Bronchial epithelial cell (primary cell): ENCODE measurements at regions not wholly inside any gene's neighbourhood (a gene's known extent, or its start where the extent isn't known, plus 50 kb on each side); places are given as distances from the start of the nearest gene placed in this dataset.

Experiments used
- DNase-seq: peaks from one replicate; pipeline ENCODE4 v3.0.0-alpha.2; 2010; ENCODE audit warnings: low read depth
- FAIRE-seq: peaks from 2 replicates; lab custom pipeline; 2011; peaks lifted over from hg19 to GRCh38; lab: Jason Lieb, UNC
- H3K27me3 ChIP-seq: 2 replicates; pipeline ENCODE4 v1.5.1; 2011; ENCODE audit warnings: low read length; ENCODE audit not compliant: control insufficient read depth, insufficient read depth
- H3K36me3 ChIP-seq: 2 replicates; pipeline ENCODE4 v1.5.1; 2011; ENCODE audit warnings: low read length; ENCODE audit not compliant: control insufficient read depth, insufficient read depth
- H3K4me3 ChIP-seq: 2 replicates; pipeline ENCODE4 v1.5.1; 2011; ENCODE audit warnings: mild to moderate bottlenecking, low read depth, low read length, control low read depth
- TF ChIP-seq, protein P1 (sequence below): IDR thresholded peaks from 2 replicates; pipeline ENCODE4 v1.5.1; 2011; ENCODE audit warnings: mild to moderate bottlenecking, moderate library complexity, low read length, control low read depth, inconsistent platforms; ENCODE audit not compliant: insufficient read depth, severe bottlenecking

DNA sequence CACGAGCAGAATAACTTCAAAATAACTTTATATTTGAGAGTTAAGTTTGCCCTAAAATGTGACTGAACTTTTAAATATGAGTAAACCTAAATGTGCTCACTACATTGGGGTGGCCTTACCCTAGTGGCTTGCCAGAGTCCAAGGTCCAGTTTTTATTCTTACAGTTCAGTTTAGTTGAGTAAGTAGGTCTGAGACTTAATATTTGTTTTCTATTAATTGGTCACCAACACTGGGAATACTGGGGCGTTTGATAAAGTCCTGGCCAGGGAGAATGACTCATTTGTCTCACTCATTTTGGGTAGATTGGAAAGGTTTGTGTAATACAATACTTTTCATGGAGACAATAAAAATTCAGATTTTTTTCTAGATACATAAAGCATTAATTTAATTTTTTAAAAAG is 127.8 kb upstream of the SPATA13 start:
- H3K4me3 ChIP-seq: no peak overlapping the region
- no peak for FAIRE-seq
- no peaks in the 10 kb centered on the region for H3K36me3 ChIP-seq
- no peak for DNase-seq
- TF ChIP-seq, protein P1, sequence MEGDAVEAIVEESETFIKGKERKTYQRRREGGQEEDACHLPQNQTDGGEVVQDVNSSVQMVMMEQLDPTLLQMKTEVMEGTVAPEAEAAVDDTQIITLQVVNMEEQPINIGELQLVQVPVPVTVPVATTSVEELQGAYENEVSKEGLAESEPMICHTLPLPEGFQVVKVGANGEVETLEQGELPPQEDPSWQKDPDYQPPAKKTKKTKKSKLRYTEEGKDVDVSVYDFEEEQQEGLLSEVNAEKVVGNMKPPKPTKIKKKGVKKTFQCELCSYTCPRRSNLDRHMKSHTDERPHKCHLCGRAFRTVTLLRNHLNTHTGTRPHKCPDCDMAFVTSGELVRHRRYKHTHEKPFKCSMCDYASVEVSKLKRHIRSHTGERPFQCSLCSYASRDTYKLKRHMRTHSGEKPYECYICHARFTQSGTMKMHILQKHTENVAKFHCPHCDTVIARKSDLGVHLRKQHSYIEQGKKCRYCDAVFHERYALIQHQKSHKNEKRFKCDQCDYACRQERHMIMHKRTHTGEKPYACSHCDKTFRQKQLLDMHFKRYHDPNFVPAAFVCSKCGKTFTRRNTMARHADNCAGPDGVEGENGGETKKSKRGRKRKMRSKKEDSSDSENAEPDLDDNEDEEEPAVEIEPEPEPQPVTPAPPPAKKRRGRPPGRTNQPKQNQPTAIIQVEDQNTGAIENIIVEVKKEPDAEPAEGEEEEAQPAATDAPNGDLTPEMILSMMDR: no peak
- H3K27me3 ChIP-seq: peaks cover 8% of the 10 kb centered on the region

DNA sequence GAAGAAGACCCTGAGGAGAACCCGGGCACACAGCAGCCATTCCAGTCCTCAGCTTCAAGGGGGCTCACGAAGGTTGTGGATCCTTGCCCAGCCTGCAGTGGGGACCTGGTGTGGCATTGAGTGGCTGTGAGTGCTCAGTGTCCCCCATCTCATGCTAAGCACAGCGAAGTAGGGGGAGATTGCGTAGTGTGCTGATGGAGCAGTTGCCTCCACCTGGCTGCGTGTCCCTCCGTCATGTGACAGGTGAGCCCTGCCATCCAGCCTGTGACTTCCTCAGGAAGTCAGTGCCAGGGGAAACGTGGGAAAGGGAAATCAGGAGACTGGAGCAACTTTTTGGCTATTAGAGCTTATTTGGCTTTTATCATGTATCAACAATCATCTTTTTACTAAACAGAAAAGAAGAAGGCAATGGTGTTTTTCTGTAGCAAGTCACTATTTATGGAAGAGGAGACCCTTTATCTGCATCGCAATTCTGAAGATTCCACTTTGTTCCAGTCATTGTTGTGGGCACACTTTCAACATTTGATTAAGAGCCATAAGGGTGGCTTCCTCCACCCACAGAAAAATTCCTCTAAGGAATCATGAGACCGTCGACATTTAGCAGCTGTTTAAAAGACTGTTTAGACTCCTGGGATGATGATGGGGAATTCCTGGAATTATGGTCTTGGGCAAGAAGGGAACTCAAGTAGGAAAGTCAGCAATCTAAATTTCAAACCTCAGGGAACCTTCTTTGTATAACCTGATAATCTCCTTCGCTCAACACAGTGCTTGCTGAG is 126.8 kb upstream of the SPATA13 start:
- TF ChIP-seq, protein P1: no peak
- Histone ChIP-seq H3K27me3 (peaks cover 8% of the 10 kb centered on the region), H3K36me3 (no peaks in the 10 kb centered on the region), H3K4me3 (no peak overlapping the region)
- no peak for FAIRE-seq
- no peak for DNase-seq

DNA sequence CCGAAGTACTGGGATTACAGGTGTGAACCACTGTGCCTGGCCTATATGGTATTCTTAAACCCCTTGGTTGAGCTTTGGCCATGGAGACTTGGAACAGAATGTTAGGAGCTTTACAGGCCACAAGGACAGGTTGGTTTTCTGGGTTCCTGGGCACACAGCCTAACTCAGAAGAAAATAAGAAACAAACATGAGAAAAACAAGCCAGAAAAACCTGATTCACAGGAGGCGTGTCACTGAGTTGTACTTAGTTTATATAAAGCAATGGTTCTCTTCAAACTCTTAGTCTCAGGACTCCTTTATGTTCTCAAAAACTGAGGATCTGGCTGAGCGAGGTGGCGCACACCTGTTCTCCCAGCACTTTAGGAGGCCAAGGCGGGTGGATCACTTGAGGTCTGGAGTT is 125.1 kb upstream of the SPATA13 start:
- H3K27me3 ChIP-seq: peaks cover 8% of the 10 kb centered on the region
- TF ChIP-seq, protein P1: no peak
- DNase-seq: no peak
- no peaks in the 10 kb centered on the region for H3K36me3 ChIP-seq
- H3K4me3 ChIP-seq: no peak overlapping the region
- no peak for FAIRE-seq

DNA sequence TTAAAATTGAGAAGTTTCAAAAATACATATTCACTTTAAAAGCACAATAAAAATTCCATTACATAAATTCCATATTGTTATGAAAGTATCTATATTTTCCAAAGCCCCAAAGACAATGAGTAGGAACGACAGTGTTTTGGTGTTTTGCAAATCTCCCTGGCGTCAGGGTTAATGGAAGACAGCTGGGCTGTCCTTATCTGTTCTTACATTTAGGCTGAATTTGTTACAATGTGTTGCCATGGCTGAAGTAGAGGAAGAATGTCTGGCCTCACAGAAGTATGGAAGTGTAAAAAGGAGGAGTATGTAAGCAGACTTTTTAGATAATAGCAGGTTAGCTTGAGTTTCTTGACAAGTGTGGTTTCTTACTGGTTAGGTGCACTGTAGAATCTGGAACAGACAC is 124.4 kb upstream of the SPATA13 start:
- DNase-seq (no peak), FAIRE-seq (no peak)
- Histone ChIP-seq H3K27me3 (peaks cover 7% of the 10 kb centered on the region), H3K36me3 (no peaks in the 10 kb centered on the region), H3K4me3 (no peak overlapping the region)
- TF ChIP-seq, protein P1: no peak

DNA sequence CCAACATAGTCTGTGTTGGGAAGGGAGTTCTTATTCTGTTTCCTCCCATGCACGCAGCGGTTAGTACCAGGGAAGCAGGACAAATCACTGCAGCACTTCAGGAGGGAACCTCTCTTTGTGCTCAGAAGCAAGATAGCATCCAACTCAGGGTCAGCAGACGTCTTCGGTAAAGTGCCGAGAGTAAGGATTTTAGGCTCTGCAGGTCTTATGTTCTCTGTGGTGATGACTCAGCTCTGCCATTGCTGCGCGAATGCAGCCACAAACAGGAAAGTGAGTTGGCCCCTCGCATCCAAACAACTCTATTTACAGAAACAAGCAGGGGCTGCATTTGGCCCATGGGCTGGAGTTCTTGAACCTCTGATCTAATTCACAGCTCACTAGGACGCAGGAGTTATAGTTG is 122.1 kb upstream of the SPATA13 start:
- no peak for DNase-seq
- Histone ChIP-seq H3K4me3 (no peak overlapping the region), H3K27me3 (no peaks in the 10 kb centered on the region), H3K36me3 (no peaks in the 10 kb centered on the region)
- TF ChIP-seq, protein P1: no peak
- FAIRE-seq: no peak
